GM12864 (cell line): ENCODE measurements at regions not wholly inside any gene's neighbourhood (a gene's known extent, or its start where the extent isn't known, plus 50 kb on each side); places are given as distances from the start of the nearest gene placed in this dataset.

ENCODE experiments used
- DNase-seq: peaks from one replicate; pipeline ENCODE4 v3.0.0-alpha.2; 2011; ENCODE audit warnings: low read depth
- H3K4me3 ChIP-seq: 2 replicates; pipeline ENCODE4 v1.5.1; 2011; ENCODE audit warnings: mild to moderate bottlenecking, low read depth, low read length, control low read depth
- CTCF ChIP-seq: IDR thresholded peaks from 2 replicates; pipeline ENCODE4 v1.5.1; 2011; ENCODE audit warnings: low read depth, mild to moderate bottlenecking, moderate library complexity, low read length, control low read depth, inconsistent platforms; ENCODE audit errors: missing control alignments

DNA sequence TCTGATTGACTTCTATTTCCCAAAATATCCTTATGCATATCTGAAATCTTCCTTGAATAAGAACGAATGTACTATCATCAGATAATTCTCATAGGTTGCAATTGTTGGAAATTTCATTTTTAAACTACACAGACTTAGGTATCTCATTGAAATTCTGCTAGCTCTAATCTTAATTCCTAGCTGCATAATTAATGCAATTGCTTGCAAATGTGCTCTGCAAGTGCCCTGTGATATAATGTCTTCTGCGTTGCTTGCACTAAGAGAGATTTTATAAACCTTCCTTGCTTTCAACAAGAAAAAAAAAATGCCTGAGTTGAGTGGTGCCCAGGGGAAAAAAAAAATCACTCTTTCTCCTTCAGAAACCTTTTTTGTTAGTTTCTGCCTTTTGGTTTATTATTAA, 354.9 kb downstream of the TFAP2A start:
- TF ChIP-seq CTCF: no peak
- no peak for DNase-seq
- H3K4me3 ChIP-seq: no peak overlapping the region

GRCh38 chr6:10054672-10055071, 360.2 kb downstream of the TFAP2A start:
- no peak for DNase-seq
- TF ChIP-seq CTCF: no peak
- H3K4me3 ChIP-seq: no peak overlapping the region

DNA sequence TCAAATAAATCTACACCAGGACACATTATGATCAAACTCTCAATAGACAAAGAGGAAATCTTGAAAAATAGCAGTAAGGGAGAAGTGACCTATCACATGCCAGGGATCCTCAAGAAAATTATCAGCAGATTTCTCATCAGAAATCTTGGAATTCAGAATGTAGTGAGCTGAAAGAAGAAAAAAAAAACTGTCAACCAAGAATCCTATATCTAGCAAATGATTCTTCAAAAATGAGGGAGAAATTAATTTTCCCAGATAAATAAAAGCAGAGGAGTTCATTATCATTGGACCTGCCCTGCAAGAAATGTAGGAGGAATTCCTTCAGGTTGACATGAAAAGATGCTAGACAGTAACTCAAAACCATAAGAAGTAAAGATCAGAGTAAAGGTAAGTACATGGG, 363.6 kb downstream of the TFAP2A start:
- DNase-seq: no peak
- no peak for TF ChIP-seq CTCF
- no peak overlapping the region for H3K4me3 ChIP-seq

- TF ChIP-seq CTCF: no peak
- no peak overlapping the region for H3K4me3 ChIP-seq
- DNase-seq: no peak
Measured at GRCh38 chr6:10048370-10049297, 366.2 kb downstream of the TFAP2A start.

- no peak overlapping the region for H3K4me3 ChIP-seq
- no peak for TF ChIP-seq CTCF
- DNase-seq: no peak
Measured at GRCh38 chr6:10042280-10042679, 372.6 kb downstream of the TFAP2A start.

GRCh38 chr6:10033223-10033829, 381.5 kb downstream of the TFAP2A start:
- DNase-seq: no peak
- TF ChIP-seq CTCF: no peak
- no peak overlapping the region for H3K4me3 ChIP-seq

GRCh38 chr6:10031617-10032016, 383.3 kb downstream of the TFAP2A start:
- H3K4me3 ChIP-seq: no peak overlapping the region
- no peak for DNase-seq
- TF ChIP-seq CTCF: no peak
